ENCODE measurements at regions not wholly inside any gene's neighbourhood (a gene's known extent, or its start where the extent isn't known, plus 50 kb on each side); places are given as distances from the start of the nearest gene placed in this dataset.
A peak's percentile ranks its signal among the peaks of the same experiment; 100 is the strongest.
"Not testable (repeated sequence)": the region's sequence is repeated elsewhere in the genome, so short reads cannot be mapped to it uniquely, and the experiment has no call there.

DNA sequence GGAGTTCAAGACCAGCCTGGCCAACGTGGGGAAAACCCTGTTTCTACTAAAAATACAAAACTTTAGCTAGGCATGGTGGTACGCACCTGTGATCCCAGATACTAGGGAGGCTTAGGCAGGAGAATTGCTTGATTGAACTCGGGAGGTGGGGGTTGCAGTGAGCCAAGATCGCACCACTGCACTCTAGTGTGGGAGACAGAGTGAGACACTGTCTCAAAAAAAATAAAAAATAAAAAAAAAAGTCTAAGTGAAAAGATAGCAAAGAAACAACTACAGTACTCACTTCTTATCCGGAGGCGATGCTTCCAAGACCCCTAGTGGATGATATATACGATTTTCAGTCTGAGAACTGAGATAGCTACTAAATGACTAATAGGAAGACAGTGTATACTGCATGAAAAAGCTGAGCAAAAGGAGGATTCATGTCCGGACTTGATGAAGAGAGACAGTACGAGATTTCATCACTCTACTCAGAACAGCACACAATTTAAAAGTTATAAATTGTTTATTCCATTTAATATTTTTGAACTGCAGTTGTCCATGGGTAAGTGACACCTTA, 138.7 kb upstream of the GOLGA6L6 start:
- DNase-seq, result not testable (repeated sequence)

DNA sequence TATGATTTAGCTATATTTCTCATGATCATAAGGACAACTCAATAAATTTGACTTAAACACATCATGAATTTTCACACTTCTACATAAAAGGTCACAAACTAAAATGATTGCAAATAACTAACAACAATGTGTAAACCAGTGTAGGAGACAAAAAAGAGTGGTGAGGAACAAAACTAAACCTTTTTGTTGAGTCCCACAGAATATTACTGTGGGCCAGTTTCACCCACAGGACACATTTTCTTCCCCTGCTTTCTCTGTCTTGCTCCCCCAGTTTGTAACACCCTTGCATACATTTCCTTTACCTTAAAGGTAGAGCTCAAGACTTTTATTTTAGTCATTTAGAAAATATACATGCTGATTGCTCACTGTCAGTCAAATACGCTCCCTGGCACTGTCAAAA, 130.9 kb upstream of the GOLGA6L6 start:
- no peak for DNase-seq

DNA sequence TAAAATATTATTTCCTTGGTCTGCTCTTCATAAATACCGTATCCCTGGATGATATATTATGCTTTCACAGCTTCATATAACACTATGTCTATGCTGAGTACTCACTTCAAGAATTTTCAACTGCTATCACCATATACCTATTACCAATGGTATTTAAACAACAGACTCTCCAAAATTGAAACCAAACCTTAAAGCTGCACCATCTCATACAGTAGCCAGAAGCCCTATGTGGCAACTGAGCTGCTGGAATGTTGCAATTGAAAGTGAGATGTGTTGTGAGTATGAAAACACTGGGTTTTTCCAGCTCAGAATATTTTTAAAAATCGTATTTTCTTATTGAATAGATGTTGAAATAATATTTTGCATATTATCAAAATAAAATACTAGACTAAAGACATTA, 130.1 kb upstream of the GOLGA6L6 start:
- no peak for DNase-seq

DNA sequence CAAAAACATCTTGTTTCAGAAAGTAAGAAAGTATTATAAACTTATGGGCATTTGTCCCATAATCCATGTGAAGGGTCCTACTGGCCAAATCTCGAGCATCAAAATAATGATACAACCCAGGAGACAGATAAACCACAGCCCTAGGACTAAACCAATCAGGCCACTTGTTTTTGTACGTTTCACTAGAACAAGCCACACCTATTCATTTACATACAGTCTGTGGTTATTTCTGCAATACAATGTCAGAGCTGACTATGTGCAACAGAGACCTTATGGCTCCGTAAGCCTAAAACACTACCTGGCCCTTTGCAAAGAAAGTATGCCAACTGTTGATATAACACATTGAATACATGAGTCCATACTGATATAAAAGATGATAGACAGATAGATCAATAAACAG, 124.8 kb upstream of the GOLGA6L6 start:
- DNase-seq, result not testable (repeated sequence)

DNA sequence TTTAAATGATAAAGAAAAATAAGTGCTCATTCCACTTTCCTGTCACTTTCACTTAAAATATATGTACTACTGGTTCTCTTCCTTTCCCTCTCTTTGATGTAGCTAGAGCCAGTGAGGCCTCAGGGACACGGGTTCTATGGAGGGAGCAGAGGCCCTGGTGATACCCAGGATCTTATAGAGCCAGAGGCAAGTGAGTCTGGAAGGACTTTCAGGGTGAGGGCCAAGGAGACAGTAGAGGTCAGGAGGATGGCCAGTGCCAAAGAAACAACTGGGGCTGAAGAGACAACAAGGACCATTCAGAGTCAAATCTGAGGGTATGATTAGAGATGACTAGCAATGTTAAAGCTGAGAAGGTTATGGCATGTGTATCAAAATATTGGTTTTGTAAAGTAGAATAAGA, 124.1 kb upstream of the GOLGA6L6 start:
- no peak for DNase-seq

DNA sequence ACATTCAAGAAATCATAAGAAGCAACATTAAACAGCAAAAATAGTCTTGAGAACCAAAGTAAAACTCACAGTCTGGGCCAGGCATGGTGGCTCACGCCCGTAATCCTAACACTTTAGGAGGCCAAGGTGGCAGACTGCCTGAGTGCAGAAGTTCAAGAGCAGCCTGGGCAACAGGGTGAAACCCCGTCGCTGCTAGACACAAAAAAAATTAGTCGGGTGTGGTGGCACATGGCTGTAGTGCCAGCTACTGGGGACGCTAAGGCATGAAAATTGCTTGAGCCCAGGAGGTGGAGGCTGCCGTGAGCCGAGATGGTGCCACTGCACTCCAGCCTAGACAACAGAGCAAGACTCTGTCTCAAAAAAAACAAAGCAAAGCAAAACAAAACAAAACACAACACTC, 117.7 kb upstream of the GOLGA6L6 start:
- no peak for DNase-seq

DNA sequence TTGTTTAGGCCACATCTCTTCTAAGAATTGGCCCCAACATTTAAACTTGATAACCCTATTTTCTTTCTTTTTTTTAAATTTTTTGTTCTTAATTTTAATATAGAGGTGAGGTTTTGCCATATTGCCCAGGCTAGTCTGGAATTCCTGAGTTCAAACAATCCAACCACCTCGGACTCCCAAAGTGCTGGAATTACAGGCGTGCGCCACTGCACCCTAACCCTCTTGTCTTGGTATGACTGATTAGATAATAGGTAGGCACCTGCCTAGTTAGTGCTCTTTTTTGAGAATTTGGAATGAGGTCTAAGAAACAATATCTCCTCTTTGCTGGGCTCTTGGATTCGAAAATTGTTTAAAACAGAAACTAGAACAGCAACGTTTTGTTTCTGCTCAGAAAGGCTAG, 116.4 kb upstream of the GOLGA6L6 start:
- DNase-seq, result no peak

DNA sequence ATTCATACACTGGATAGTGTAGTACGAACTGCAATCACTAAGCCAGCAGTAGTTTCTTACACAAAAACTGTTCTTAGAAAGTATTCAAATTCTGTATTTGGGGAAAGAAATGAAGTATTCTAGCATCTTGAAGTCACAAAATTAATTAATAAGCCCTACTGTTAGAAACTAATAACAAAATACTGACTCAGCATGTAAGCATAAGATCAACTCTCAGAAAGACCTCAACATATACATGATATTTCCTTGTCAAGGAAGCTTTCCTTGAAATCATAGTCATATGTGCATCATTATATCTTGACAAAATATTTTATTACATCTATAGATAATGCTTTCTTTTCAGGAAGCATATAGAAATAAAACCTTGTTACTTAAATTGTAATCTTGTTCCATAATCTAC, 115.5 kb upstream of the GOLGA6L6 start:
- DNase-seq, result no peak

DNA sequence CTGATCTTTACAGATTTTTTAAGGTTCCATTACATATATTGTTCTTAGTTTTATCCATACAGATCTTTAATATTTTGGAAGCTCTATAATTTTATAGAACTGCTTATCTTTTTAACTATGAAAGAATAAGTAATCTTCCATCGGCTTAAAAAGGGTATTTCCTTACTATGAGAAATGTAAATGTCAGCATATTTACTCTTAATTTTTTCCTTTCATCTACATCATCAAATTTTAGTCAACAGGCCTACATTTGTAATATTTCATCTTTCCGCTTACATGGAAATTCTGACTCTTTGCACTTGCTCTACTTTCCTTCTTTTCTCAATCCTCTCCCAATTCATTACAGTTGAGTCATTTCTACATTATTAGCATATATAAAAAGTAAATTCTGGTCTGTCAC, 111.3 kb upstream of the GOLGA6L6 start:
- no peak for DNase-seq

DNA sequence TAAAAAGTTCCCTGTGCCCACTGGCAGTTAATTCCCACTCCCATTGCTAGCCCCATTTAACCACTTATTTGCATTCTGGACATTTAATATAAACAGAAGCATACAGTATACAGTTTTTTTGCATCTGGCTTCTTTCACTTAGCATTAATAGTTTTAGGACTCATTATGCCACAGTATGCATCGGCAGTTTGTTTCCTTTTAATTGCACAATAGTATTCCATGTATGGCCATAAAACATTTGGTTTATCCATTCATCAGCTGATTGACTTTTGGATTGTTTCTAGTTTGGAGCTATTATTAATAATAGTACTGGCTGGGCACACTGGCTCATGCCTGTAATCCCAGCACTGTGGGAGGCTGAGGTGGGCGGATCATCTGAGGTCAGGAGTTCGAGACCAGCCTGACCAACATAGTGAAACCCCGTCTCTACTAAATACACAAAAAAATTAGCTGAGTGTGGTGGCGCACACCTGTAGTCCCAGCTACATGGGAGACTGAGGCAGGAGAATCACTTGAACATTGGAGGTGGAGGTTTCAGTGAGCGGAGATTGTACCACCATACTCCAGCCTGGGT, 106.9 kb upstream of the GOLGA6L6 start:
- DNase-seq, result not testable (repeated sequence)

DNA sequence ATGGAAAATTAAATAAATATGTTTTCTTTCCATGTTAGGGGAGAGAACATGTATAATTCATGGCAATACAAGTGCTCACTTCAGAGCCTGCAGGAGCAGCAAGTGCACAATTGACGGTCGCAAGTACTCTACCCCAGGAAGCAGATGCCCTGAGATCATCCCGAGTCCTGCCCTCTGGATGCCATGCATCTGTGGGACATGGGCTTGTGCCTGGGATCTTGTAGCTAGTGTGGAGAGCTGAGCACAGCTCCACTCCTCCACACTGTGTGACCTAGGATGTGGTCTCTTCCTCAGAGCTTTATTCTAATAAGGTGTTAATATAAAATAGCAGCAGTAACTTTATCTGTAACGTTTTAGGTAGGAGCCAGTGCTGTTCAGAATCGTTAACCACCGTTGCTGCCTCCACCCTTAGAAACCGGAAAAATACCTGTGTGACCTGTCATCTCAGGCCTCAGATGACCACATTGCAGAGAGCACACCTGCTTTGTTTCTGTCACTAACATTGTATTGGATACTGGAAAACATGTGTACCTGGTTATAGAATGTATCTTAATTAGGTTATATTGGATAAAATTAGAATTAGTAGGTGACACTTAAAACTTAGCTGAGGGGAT, 105.0 kb upstream of the GOLGA6L6 start:
- no peak for DNase-seq

DNA sequence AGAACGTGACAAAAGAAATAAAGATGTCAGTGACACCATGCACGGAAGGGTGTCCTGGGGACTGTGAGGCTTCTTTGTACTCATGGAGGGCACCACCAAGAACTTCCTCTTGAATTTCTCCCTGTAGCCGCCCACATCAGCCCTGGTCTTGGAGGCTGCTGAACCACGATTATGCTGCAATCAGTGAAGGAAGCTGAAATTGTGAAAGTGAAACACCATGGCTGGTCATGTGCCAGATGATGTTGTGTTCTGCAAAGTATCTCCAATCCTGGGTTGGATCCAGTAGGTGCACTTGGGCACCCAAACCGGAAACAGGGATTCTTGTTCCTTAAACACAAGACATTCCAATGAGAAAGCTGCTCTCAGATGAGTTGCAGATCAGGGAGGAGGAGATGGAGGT, 104.4 kb upstream of the GOLGA6L6 start:
- peak; percentile 21 for DNase-seq

DNA sequence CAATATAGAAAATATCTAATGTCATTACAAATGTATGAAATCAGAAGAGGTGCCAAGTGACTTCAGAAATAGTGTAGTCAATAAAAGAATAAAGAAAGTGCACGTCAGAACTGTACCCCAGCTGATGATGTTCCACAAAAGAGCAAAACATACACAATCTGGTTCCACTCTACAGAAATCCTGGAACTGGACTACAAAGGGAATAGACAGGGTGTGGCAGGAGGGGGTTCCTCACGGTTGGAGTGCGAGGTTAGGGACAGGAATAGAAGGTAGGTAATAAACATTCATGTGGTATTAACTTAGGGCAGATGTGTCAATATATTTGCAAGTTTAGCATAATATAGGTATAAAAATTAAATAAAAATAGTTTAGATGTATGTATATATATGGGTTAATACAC, 103.3 kb upstream of the GOLGA6L6 start:
- no peak for DNase-seq

DNA sequence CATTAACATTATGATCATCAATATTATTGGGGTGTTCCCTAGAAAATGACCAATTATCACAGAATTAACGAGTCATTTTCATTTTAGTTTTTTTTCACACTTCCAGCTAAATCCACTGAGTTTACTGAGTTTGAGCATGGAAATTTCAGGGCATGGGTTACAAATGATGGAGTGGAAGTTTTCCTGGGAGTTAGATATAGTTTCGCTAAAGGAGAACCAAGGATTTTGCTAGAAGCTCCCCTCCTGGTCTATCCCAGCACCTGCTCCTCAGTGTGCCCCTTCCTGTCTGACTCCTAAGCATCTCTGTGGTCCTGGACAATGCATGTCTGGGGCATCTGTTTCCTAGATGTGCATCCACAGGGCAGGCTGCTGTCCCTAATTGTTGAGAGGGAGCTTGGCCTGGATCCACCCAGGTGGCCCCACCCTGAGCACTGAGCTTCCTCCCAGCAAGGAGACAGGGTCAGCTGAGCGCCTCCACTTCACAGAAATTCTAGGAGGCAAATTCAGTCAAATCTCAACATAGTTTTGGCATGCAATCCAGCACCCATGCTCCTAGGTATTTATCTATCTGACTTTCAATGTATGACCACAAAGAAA, 102.3 kb upstream of the GOLGA6L6 start:
- DNase-seq, result no peak

DNA sequence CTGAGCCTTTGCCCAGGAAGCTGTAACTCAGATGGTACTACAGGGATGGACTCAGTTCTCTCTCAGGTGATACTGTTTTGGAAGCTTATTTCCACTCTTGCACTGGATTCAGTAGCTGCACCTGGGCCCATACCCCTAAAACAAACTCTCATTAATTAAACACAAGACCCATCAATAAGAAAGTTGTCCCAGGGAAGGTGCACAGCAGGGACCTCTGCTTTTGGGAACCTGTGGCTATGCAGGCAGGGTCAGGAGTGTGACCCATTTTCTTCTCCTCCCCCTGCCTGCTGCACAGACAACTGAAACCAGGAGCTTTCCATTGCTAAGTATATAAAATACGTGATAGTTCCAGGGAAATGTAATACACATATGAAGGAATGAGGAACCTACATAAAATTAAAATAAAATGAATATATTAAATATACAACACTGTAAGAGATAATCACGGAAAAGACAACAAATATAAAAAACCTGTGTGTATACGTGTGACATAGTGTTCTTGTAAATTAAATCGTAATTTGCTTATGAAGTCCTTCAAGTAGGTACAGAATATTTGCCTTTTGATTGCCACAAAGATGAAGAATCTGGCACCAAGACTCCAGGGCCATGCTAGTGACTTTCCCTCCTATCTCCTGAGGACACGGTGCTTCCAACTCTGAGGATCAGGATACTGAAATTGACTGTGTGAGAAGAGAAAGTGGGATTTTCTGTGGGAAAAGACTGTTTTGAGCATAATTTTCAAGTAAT, 101.6 kb upstream of the GOLGA6L6 start:
- no peak for DNase-seq

DNA sequence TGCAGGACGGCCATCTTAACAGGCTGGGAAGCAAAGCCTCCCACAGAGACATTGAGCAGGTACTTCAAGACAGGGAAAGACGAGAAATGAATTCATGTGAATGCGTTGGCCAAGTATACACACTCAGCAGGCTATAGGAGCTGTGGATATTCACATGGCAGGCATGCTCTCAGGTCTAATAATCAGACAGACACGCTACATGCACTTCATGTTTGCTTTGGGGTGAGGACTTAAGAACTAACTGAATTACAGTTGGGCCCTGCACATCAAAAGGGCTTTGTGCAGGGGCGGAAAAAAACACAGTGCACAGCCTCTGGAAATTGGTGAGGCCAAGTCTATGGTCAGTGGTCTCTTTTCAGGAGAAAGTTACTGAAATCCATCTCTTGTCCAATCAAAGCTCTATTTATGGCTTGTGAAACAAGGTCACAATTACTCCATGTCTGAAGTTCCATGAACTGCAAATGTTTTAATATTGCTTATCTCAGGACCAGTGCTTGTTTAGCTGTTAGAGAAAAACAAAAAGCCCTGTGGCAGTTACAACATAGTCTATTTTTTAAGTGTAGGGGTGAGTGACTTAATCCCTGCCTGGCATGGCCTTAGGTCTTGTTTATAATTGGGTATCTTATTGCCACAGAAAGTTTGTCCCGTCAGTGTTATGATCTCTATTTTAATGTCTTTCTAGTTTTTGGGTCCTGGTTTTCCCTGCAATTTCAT, 100.6 kb upstream of the GOLGA6L6 start:
- no peak for DNase-seq

DNA sequence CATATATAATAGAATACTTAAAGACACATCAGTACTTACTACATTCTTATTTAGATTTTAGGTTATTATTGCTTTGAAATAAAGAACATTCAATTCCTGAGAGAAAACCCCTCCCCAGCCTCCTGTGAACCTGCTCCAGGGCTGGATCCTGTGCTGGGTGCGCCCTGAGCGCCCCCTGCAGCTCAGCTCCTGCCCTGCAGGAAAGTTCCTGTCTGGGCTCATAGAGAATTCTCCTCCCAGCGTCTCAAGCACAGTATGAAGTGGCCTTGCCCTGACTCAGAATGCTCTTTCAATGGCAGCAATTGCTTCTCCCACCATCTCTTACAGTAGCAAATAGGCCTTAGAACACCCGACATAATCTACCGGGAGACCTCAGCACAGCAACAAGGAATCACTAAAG, 98.8 kb upstream of the GOLGA6L6 start:
- DNase-seq, result not testable (repeated sequence)

DNA sequence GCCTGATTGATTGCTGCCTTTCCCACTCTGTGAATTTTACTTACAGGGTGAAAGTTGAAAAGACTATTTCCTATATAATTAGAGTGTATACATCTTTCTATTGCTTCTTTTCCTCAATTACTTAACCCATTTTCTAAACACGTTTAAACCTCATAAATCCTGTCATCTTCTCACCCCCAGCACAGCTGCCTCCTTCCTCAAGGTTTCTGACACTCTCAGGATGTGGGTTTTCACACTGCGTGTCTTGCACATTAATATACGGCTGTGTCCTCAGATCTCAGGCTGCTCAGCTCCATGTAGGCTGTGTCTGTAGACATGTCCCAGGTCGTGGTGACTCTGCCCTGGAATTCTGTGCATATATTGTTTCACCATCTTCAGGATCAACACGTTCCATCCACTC, 97.6 kb upstream of the GOLGA6L6 start:
- not testable (repeated sequence) for DNase-seq

DNA sequence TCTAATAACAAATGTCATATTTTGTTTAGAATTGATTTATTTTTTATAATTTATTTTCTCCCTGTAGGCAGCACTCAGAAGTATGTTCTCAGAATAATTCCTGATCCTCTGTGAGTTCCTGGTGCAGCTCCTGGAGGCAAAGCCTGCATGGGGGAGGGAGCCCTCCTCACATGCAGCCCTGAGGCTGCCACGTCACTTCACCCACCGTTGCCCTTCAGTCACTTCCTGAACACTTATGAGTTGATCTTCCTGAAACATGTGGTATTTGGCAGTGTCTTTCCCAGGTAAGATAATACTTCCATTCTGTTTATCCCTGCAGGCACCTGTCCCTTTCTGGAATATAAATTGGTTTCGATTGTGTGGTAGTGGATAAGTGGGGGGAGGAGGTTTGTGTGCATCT, 95.9 kb upstream of the GOLGA6L6 start:
- not testable (repeated sequence) for DNase-seq

DNA sequence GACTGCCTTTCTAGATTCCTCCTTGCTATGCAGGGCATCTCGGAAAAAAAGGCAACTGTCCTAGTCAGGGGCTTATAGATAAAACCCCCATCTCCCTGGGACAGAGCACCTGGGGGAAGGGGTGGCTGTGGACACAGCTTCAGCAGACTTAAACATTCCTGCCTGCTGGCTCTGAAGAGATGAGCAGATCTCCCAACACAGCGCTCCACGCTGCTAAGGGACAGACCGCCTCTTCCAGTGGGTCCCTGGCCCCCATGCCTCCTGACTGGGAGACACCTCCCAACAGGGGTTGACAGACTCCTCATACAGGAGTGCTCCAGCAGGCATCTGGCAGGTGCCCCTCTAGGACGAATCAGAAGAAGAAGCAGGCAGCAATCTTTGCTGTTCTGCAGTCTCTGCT, 87.9 kb upstream of the GOLGA6L6 start:
- DNase-seq, result not testable (repeated sequence)

DNA sequence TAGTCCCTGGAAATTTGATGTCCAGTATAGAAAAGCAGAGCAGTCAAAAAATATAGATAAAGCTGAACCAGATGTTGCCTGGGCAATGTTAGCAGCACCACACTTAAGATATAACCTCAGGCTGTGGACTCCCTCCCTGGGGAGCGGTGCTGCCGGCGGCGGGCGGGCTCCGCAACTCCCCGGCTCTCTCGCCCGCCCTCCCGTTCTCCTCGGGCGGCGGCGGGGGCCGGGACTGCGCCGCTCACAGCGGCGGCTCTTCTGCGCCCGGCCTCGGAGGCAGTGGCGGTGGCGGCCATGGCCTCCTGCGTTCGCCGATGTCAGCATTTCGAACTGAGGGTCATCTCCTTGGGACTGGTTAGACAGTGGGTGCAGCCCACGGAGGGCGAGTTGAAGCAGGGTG, 86.9 kb upstream of the GOLGA6L6 start:
- DNase-seq, result not testable (repeated sequence)

DNA sequence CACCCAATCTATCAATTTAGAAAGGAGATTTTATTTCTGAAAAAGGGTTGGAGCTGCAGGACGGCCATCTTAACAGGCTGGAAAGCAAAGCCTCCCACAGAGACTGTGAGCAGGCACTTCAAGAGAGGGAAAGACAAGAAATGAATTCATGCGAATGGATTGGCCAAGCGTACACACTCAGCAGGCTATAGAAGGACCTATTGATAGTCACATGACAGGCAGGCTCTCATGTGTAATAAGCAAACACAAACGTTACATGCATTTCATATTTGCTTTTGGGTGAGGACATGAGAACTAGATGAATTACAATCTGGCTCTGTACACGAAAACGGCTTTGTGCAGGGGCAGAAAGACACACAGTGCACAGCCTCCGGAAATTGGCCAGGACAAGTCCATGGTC, 83.9 kb upstream of the GOLGA6L6 start:
- DNase-seq, result not testable (repeated sequence)

DNA sequence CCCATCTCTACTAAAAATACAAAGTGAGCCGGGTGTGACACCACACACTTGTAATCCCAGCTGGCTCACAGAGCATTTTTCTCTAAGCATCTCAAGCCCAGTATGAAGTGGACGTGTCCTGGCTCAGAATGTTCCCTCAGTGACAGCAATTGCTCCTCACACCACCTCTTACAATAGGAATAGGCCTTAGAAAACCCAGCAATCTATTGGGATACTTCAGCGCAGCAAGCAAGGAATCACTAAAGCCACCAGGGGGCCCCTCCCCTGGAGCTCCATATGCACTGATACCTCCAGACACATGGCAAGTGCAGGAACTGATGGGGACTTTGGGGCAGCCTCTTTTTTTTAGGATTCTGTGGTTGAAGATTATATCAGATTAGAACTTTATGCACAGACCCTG, 82.5 kb upstream of the GOLGA6L6 start:
- DNase-seq, result not testable (repeated sequence)

Measured in activated T-cell treated with anti-CD3 and anti-CD28 coated beads for 4 hours (primary cell).